Mammary epithelial cell (primary cell): ENCODE measurements at regions not wholly inside any gene's neighbourhood (a gene's known extent, or its start where the extent isn't known, plus 50 kb on each side); places are given as distances from the start of the nearest gene placed in this dataset.

Source experiments
- EZH2 ChIP-seq: IDR thresholded peaks from 2 replicates; pipeline ENCODE4 v1.6.1; 2012; ENCODE audit warnings: low read length, inconsistent platforms, borderline replicate concordance
- TF ChIP-seq, protein P1 (sequence below), 2 donors: IDR thresholded peaks in 1 of 2; conservative IDR thresholded peaks in 1 of 2; 2 replicates each; pipeline ENCODE4 v1.5.1; 2011 to 2012; ENCODE audit warnings: inconsistent platforms in 2 of 2, low read length in 2 of 2, mild to moderate bottlenecking in 2 of 2, control low read depth in 1 of 2, low read depth in 1 of 2; ENCODE audit not compliant: insufficient read depth in 1 of 2; ENCODE audit errors: extremely low read depth in 1 of 2

- TF ChIP-seq, protein P1, sequence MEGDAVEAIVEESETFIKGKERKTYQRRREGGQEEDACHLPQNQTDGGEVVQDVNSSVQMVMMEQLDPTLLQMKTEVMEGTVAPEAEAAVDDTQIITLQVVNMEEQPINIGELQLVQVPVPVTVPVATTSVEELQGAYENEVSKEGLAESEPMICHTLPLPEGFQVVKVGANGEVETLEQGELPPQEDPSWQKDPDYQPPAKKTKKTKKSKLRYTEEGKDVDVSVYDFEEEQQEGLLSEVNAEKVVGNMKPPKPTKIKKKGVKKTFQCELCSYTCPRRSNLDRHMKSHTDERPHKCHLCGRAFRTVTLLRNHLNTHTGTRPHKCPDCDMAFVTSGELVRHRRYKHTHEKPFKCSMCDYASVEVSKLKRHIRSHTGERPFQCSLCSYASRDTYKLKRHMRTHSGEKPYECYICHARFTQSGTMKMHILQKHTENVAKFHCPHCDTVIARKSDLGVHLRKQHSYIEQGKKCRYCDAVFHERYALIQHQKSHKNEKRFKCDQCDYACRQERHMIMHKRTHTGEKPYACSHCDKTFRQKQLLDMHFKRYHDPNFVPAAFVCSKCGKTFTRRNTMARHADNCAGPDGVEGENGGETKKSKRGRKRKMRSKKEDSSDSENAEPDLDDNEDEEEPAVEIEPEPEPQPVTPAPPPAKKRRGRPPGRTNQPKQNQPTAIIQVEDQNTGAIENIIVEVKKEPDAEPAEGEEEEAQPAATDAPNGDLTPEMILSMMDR (conservative IDR thresholded peaks at IDR 0.05 in 1 of 2, IDR thresholded peaks at IDR 0.05 in 1 of 2; ENCODE audit: extremely low read depth in 1 of 2, insufficient read depth in 1 of 2, low read depth in 1 of 2, low read length in 2 of 2) = no peak
- TF ChIP-seq EZH2 = no peak
Observed at GRCh38 chr2:209269024-209269423, 154.8 kb upstream of the MAP2 start.
